Common myeloid progenitor, CD34-positive (primary cell): ENCODE measurements at regions not wholly inside any gene's neighbourhood (a gene's known extent, or its start where the extent isn't known, plus 50 kb on each side); places are given as distances from the start of the nearest gene placed in this dataset.

Source experiments
- CTCF ChIA-PET: fragments of 350-600 bp; sonication (Branson Sonifier 250); formaldehyde crosslinking; loops from one replicate; lab custom pipeline; 2021; ENCODE audit warnings: antibody characterized with exemption; lab: Charles Lee
- POLR2A ChIA-PET: fragments of 350-600 bp; sonication (Branson Sonifier 250); formaldehyde crosslinking; loops from one replicate; lab custom pipeline; 2021; ENCODE audit warnings: antibody characterized with exemption; lab: Charles Lee
- DNase-seq, 3 donors: peaks; one replicate each; pipeline versions ENCODE4 v3.0.0 to v3.0.0-alpha.2; 2013
- H3K27ac ChIP-seq, 2 experiments: 1 replicate in 1 of 2; 2 replicates in 1 of 2; pipeline ENCODE4 v1.7.0; 2013; ENCODE audit warnings: inconsistent platforms in 2 of 2, low read length in 2 of 2, mild to moderate bottlenecking in 2 of 2, low read depth in 1 of 2, moderate library complexity in 1 of 2; ENCODE audit not compliant: severe bottlenecking in 2 of 2, insufficient read depth in 1 of 2, poor library complexity in 1 of 2
- H3K27me3 ChIP-seq, 5 experiments: replicated peaks in 2 of 5; 1 replicate in 3 of 5; 2 replicates in 2 of 5; pipeline versions ENCODE4 v1.6.1 to v1.7.0; 2013; ENCODE audit warnings: low read length in 4 of 5, mild to moderate bottlenecking in 2 of 5, moderate library complexity in 2 of 5, inconsistent platforms in 1 of 5; ENCODE audit not compliant: insufficient read depth in 5 of 5, control insufficient read depth in 4 of 5
- H3K36me3 ChIP-seq, 4 experiments: 1 replicate in 2 of 4; 2 replicates in 2 of 4; pipeline versions ENCODE4 v1.6.1 to v1.7.0; 2013; ENCODE audit warnings: low read length in 3 of 4, control low read depth in 1 of 4, mild to moderate bottlenecking in 1 of 4; ENCODE audit not compliant: control insufficient read depth in 4 of 4, insufficient read depth in 4 of 4
- H3K4me1 ChIP-seq, 4 experiments: 1 replicate in 3 of 4; 2 replicates in 1 of 4; pipeline versions ENCODE4 v1.6.1 to v1.7.1; 2013; ENCODE audit warnings: low read length in 3 of 4, mild to moderate bottlenecking in 3 of 4, control low read depth in 1 of 4, inconsistent platforms in 1 of 4, moderate library complexity in 1 of 4; ENCODE audit not compliant: control insufficient read depth in 4 of 4, insufficient read depth in 4 of 4; ENCODE audit errors: control extremely low read depth in 1 of 4
- H3K4me3 ChIP-seq, 7 experiments: 1 replicate in 4 of 7; 2 replicates in 3 of 7; pipeline versions ENCODE4 v1.5.1 to v1.7.0; 2013; ENCODE audit warnings: mild to moderate bottlenecking in 7 of 7, low read length in 6 of 7, moderate library complexity in 6 of 7, inconsistent platforms in 2 of 7, low read depth in 2 of 7, control low read depth in 1 of 7; ENCODE audit not compliant: insufficient read depth in 4 of 7, control insufficient read depth in 1 of 7; ENCODE audit errors: extremely low read depth in 1 of 7
- H3K9me3 ChIP-seq, 5 experiments: 1 replicate in 4 of 5; 2 replicates in 1 of 5; pipeline versions ENCODE4 v1.6.1 to v1.7.1; 2013; ENCODE audit warnings: low read length in 4 of 5, mild to moderate bottlenecking in 2 of 5, inconsistent platforms in 1 of 5, low read depth in 1 of 5, moderate library complexity in 1 of 5; ENCODE audit not compliant: control insufficient read depth in 4 of 5, insufficient read depth in 2 of 5; ENCODE audit errors: control extremely low read depth in 1 of 5
- WGBS: methylation state at CpG from one replicate; pipeline ENCODE4 v1.1.5; 2013; ENCODE audit not compliant: insufficient coverage; 5-methylcytosine and 5-hydroxymethylcytosine counted together

DNA sequence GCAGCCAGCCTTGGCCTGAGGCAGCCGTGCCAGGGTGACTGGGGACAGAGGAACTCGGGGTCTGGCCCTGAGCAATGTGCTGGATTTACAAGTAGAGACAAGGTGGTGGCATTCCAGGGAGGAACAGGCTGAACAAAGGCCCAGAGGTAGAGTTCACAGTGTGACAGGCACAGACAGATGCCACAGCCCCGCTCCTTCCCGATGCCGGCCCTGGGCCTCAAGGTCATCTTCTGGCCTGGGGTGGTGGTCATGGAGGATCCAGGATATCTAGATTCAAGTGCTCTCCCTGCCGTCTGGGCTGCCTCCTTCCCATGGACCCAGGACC lies 68.9 kb upstream of the COL13A1 start:
- CTCF ChIA-PET, result no interaction called here
- no peaks in the 10 kb centered on the region for H3K9me3 ChIP-seq
- POLR2A ChIA-PET, result no interaction called here

DNA sequence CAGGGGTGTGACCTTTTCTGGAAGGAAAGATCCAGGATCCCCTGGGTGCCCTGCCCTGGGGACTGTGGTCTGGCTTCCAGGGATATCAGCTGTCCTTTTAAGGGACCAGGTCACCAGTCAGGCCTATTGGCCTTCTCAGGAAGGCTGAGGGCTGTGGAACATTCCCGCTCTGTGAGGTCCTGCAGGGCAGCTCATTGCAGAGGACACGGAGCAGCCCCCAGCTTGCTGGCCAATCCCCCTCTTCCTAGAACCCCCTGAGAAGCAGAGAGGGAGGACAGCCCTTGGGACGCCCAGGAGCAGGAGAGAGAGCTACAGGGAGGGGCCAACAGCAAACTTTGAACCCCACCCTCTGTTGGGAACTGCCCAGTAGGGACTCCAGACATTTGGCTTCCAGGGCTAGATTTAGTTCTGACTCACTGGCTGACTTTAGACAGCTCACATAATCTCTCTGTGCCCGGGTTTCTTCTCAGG lies 67.9 kb upstream of the COL13A1 start:
- no peak overlapping the region for H3K4me3 ChIP-seq
- H3K9me3 ChIP-seq, result no peaks in the 10 kb centered on the region
- H3K27me3 ChIP-seq, result peaks cover 0 to 5% (median 0%) of the 10 kb centered on the region in 5 experiments
- peaks cover 0 to 4% (median 0%) of the 10 kb centered on the region in 4 experiments for H3K4me1 ChIP-seq
- ChIA-PET POLR2A (no interaction called here), CTCF (no interaction called here)
- no peaks in the 10 kb centered on the region for H3K36me3 ChIP-seq
- H3K27ac ChIP-seq, result no peak overlapping the region
- no peak for DNase-seq
- 93% methylated on average over 4 of the region's 4 CpGs for WGBS

More for the DNA sequence above, 68.9 kb upstream of the COL13A1 start:
- no peak for DNase-seq
- H3K4me3 ChIP-seq, result no peak overlapping the region
- H3K27me3 ChIP-seq, result no peaks in the 10 kb centered on the region
- H3K4me1 ChIP-seq, result peaks cover 0 to 8% (median 0%) of the 10 kb centered on the region in 4 experiments
- no peak overlapping the region for H3K27ac ChIP-seq
- 94% methylated on average over 6 of the region's 6 CpGs for WGBS
- no peaks in the 10 kb centered on the region for H3K36me3 ChIP-seq

DNA sequence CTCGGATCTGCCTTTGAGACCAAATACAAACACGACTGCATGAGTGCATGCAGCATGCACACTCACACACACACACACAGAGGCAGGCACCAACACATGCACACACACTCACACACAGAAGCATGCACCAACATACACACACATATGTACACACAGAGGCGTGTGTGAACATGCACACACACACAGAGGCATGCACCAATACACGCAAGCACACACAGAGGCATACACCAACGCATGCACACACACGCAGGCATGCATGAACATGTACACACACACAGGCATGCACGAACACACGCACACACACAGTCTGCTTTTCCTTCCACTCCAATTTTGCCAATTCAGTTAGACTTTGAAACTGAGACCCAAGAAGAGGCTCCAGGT lies 67.3 kb upstream of the COL13A1 start:
- Histone ChIP-seq H3K4me1 (peaks cover 0 to 4% (median 0%) of the 10 kb centered on the region in 4 experiments), H3K4me3 (no peak overlapping the region), H3K27me3 (peaks cover 0 to 5% (median 0%) of the 10 kb centered on the region in 5 experiments), H3K36me3 (no peaks in the 10 kb centered on the region), H3K27ac (no peak overlapping the region), H3K9me3 (no peaks in the 10 kb centered on the region)
- ChIA-PET POLR2A (no interaction called here), CTCF (no interaction called here)
- DNase-seq, result no peak
- WGBS, result 93% methylated on average over 8 of the region's 8 CpGs

DNA sequence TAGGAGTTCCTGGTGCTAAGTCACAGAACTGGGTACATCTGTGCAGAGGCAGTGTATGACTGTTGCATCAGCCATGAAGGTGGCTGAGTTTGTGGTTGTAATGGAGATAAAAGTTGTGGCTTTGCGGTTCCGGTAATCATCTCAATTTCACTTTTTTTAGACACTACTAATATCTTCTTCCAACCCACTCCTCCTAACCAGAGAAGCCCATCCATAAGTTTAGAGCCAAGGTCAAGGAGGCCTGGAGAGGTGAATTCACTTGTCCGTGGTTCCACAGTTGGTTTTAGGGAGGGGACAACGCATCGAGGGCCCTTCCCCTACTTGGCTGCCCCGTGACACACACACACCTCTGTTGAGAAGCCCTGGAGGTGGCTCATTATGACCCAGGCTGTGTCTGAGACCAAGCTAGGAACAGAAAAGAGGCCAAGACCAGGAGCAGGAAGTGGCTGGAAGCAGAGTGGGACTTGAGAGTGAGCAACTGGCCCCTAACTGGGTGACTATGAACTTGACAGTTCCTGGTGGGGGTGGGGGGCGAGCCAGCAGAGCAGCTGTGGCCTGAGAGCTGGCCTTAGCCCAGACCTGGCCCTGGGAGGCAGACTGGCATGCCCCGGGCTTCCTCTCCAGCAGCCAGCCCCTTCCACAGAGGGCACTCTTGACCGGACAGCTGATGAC lies 66.8 kb upstream of the COL13A1 start:
- H3K9me3 ChIP-seq, result no peaks in the 10 kb centered on the region
- H3K36me3 ChIP-seq, result no peaks in the 10 kb centered on the region
- H3K4me1 ChIP-seq, result peaks cover 0 to 4% (median 0%) of the 10 kb centered on the region in 4 experiments
- no peak overlapping the region for H3K27ac ChIP-seq
- WGBS, result 96% methylated on average over 4 of the region's 9 CpGs
- peaks cover 0 to 5% (median 0%) of the 10 kb centered on the region in 5 experiments for H3K27me3 ChIP-seq
- ChIA-PET POLR2A (interaction anchor here (0.5 kb wide), 1 partner anchor 147 kb away, joined by 3 read pairs; no protein-coding TSS in a partner anchor), CTCF (no interaction called here)
- DNase-seq, result peak in 2 of 3 donors; percentile 21 to 27
- no peak overlapping the region for H3K4me3 ChIP-seq

DNA sequence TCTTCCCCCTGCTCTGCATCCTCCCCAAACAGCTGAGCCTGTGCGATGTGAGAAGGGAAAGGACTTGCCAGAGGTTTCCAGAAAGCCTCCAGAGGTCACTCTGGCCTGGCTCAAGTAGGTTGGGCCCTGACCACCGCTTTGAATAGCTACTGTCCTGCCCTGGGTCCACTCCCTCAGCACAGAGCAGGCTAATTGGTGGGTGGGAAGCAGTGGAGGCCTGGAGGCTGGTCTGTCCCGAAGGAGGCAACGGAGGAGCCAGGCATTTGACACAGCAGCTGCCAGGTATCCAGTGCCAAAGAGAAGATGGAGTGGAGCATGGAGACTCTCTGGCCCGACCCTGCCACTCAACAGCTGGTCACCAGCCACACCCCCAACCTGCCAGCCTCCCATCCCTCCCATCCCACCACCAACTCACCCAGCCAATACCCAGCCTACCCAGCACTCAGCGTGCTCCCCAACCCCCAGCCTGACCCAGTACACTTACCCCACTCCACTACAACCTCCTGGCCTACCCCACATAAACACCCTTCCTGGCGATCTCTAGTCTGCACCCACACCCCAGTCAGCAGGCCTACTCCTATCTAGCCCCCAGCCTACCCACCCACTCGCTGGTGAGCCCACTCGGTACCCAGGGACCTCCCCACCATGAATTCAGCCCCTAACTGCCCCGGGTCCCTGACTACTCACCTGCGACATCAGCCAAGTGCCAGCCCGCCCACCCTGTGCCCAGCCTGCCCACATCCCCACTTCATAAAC lies 64.6 kb upstream of the COL13A1 start:
- WGBS, result 97% methylated on average over 9 of the region's 12 CpGs
- no peak for DNase-seq
- peaks cover 0 to 5% (median 0%) of the 10 kb centered on the region in 5 experiments for H3K27me3 ChIP-seq
- ChIA-PET CTCF (no interaction called here), POLR2A (no interaction called here)
- H3K4me1 ChIP-seq, result peaks cover 0 to 4% (median 0%) of the 10 kb centered on the region in 4 experiments
- no peak overlapping the region for H3K4me3 ChIP-seq
- no peaks in the 10 kb centered on the region for H3K9me3 ChIP-seq
- no peaks in the 10 kb centered on the region for H3K36me3 ChIP-seq
- H3K27ac ChIP-seq, result no peak overlapping the region

DNA sequence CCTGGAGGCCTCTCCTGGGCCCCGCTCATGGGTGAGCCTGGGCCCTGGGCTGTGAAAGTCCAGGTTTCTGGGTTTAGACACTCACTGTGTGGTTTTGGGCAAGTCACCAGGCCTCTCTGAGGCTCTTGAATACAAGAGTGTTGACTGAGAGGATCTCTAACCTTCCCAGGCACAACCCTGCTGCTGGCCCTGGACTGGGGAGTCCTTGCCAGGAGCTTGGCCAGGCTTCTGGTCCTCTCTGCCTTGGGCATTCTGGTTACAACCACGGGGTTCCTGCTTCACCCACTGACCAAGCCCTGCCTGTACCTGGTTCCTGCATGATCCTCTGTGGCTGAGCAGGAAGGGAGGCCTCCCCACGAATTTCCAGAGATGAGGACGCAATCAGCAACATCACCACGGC lies 63.6 kb upstream of the COL13A1 start:
- Histone ChIP-seq H3K4me3 (no peak overlapping the region), H3K27ac (no peak overlapping the region), H3K9me3 (no peaks in the 10 kb centered on the region), H3K4me1 (peaks cover 0 to 4% (median 0%) of the 10 kb centered on the region in 4 experiments), H3K36me3 (no peaks in the 10 kb centered on the region), H3K27me3 (peaks cover 0 to 5% (median 0%) of the 10 kb centered on the region in 5 experiments)
- 84% methylated on average over 5 of the region's 5 CpGs for WGBS
- ChIA-PET CTCF (no interaction called here), POLR2A (no interaction called here)
- no peak for DNase-seq

DNA sequence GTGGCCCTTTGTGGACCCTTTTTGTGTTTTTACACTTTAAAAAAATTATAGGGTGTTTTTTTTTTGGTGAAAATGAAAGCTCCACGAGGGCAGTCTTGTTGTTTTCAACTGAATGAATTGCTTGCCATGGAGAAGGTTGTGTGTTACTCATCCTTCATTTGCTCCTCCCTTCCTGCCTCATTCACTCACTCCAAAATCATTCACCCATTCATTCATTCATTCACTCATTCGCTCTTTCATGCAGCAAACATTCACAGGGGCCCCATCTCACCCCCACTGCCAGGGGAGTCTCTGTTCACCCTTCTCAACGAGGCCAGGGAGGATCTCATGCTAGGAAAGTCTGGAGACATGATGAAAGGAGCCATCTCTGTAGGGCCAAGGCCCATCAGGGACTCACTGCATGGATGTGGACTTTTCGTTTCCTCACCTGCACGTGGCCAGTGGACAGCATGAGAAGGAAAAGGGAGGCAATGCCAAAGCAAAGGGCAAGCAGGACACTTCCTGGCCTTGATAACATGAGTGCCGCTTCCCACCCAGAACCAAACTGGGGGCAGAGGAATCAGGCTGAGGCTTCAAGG lies 62.8 kb upstream of the COL13A1 start:
- ChIA-PET CTCF (no interaction called here), POLR2A (no interaction called here)
- H3K27me3 ChIP-seq, result peaks cover 0 to 7% (median 0%) of the 10 kb centered on the region in 5 experiments
- no peaks in the 10 kb centered on the region for H3K36me3 ChIP-seq
- H3K27ac ChIP-seq, result no peak overlapping the region
- no peak overlapping the region for H3K4me3 ChIP-seq
- WGBS, result 100% methylated on average over 6 of the region's 6 CpGs
- peaks cover 0 to 4% (median 0%) of the 10 kb centered on the region in 4 experiments for H3K4me1 ChIP-seq
- H3K9me3 ChIP-seq, result no peaks in the 10 kb centered on the region
- DNase-seq, result no peak
